Epidermal melanocyte (primary cell): ENCODE measurements at regions not wholly inside any gene's neighbourhood (a gene's known extent, or its start where the extent isn't known, plus 50 kb on each side); places are given as distances from the start of the nearest gene placed in this dataset.
"Not testable (repeated sequence)": the region's sequence is repeated elsewhere in the genome, so short reads cannot be mapped to it uniquely, and the experiment has no call there.

ENCODE experiments used
- DNase-seq: peaks from one replicate; pipeline ENCODE4 v3.0.0; 2011; ENCODE audit warnings: low spot score; ENCODE audit not compliant: insufficient read length

DNA sequence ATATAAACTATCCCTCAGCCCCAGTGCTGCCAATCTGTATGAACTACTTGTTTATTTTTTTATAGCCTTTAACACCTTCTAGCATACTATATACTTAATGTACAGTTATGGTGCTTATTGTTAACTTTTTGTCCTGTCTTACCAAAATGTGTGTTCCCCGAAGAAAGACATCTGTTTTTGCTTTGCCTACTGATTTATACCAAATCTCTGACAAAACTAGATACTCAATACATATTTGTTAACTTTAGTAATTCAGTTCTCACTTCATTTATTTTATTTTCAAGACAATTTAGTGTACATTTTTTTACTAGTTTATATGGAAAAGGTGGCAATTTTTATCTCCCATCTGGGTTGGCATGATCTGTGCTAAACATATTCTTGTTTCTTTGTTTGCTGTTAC, 824.3 kb upstream of the ATXN8OS start:
- no peak for DNase-seq

DNA sequence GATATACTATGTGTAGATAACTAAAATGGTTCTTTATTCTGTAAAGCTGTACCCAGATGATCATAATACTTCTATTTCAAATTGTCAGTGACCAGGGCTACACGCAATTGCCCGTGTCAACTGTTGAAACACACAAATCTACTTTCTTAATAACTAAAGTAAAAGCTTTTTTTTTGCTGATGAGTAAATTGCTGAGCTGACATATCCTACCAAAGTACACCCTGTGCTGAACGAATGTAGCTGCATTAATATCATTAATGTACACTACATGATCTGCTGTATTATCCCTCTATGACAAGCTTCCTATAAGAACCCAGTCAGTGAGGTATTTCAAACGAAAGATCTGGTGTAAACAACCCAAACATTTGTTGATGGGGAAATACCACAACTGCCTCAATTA, 827.2 kb upstream of the ATXN8OS start:
- no peak for DNase-seq

DNA sequence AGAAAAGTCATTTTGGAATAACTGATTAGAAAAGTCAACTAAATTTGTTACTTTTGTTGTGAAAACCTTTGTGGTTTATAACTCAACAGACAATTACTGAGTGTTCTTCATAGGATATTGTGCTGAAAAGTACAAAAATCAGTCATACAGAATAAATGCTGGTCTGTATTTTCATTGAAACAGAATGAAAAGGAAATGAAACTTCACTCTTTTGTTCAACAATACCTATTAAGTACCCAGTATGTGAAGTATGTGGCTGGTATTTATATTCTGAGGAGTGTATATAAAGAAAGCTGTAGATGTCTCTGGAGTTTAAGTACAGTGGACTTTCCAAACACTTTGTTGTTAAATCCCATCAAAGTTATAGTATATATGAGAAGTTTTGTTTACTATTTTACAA, 828.4 kb upstream of the ATXN8OS start:
- DNase-seq = no peak

DNA sequence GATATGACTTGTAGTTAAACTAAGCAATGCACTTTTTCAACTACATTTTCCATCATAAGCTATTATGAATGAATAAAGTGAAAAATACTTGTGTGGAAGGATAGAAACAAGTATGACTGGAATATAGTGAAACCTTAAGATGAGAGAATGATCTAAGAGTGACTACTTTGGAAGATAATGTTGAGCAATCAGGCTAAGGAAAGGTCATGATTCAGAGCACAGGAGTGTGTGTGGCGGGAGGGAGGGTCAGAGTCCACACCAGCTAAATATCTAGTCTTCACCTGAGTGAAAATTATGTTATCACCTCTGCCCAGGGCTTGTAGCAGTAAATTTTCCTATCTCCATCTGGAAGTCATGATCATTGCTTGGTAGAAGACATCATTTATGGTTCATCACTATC, 833.4 kb upstream of the ATXN8OS start:
- DNase-seq = no peak

DNA sequence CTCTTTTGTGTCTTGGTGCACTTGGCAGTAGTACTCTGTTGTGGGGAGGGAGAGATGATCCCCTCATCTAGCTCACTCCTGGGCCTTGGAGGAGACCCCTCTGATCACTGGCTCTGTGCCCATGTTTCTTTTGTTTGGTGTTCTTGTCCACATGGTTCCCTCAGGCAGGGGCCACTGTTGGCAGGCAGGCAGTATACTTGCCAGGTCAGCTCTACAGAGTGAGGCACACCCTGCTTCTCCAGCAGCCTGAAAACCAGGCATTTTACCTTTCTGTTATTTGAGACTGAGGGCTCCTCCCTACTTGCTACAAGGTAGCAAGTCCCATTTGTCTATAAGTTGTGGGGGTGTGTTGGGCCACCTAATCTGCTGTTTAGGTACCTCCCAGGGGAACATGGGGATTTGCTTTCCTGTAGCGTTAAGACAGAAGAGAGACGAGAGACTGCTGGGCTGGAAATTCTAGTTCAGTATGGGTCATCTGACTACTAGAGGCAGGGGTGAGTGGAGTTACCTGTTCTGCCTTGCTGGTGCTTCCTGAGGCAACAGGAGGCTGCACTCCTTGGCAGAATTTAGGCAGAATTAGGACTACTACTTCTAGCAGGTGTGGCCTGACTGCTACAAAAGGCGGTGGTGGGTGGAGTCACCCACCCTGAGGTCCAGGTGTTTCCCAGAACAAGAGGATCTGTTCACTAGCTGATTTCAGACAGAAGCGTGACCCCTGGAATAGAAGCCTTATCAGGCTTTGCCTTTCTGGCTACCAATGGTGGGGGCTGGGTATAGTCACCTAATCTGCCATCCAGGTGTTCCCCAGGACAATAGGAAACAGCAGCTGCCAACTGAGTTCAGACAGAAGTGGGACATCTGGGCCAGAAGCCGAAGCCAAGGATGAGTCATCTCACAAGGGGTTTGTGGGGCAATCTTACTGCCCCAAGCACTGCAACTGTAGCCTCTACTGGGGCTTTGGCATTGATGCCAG, 843.0 kb upstream of the ATXN8OS start:
- no peak for DNase-seq

DNA sequence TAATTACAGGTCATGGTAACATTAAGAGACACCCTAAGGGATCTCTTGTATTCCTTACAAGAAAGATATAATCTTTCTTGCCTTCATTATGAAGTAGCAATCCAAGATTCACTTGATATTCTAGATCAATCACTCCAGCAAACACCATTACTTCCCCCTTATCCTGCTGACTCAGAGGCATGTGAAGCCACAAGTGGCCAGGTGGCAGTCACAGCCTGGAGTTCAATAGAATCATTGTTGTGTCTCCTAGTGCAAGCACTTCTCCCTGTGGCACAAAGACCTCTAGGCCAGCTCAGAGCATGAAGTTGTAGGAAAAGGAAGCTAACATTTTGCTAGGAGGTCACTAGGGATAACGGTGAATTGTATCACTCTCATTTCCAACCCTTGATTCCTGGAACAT, 864.3 kb upstream of the ATXN8OS start:
- DNase-seq = no peak

DNA sequence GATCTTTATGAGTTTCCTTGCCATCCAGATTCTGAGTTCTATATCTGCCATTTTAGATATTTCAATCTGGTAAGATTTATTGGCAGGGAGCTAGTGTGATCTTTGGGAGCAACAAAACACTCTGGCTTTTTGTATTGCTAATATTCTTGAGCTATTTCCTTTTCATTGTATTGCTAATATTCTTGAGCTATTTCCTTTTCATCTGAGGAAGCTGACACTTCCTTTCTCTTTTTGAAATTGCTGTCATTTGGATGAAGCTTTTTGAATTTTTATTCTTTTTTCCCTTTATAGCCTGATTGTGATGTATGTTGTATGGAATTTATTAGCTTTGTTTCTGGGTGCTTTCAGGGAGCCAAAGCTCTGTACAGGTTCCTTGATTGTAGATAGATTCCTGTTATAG, 873.5 kb upstream of the ATXN8OS start:
- no peak for DNase-seq

DNA sequence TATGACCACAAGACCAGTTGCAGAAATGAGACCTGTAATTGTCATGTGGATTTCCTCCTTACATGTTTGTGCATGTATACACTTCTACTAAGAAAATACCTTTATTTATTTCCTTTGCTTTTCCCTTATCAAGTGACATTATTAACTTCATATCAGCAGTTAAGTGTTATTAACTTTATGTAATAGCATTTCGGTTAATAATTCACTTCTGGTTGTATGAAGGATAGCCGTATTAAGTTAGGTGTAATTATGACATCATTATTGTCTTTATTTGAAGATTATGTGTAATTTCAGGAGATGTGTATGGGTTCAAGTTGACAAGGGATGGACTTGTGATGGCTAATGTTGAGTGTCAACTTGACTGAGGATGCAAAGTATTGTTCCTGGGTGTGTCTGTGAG, 881.2 kb upstream of the ATXN8OS start:
- DNase-seq = no peak

DNA sequence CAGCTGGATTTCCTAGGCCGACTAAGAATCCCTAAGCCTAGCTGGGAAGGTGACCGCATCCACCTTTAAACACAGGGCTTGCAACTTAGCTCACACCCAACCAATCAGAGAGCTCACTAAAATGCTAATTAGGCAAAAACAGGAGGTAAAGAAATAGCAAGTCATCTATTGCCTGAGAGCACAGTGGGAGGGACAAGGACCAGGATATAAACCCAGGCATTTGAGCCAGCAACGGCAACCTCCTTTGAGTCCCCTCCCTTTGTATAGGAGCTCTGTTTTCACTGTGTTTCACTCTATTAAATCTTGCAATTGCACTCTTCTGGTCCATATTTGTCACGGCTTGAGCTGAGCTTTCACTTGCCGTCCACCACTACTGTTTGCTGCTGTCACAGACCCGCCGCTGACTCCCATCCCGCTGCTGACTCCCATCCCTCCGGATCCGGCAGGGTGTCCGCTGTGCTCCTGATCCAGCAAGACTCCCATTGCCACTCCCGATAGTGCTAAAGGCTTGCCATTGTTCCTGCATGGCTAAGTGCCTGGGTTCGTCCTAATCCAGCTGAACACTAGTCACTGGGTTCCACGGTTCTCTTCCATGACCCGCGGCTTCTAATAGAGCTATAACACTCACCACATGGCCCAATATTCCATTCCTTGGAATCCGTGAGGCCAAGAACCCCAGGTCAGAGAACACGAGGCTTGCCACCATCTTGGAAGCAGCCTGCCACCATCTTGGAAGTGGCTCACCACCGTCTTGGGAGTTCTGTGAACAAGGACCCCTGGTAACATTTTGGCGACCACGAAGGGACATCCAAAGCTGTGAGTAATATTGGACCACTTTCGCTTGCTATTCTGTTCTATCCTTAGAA, 885.8 kb upstream of the ATXN8OS start:
- not testable (repeated sequence) for DNase-seq

DNA sequence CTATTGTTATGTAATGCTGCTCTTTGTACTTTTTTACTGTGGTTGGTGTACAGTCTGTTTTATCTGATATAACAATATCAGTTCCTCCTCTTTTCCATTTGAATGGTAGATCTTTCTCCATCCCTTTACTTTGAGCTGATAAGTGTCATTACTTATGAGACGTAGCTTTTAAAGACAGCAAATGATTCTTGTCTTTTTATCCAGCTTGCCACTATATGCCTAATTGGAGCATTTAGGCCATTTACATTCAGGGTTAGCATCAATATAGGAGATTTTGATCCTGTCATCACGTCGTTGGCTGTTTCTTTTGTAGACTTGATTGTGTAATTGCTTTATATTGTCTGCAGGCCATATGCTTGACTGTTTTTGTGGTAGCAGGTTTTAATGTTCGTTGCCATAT, 894.2 kb upstream of the ATXN8OS start:
- no peak for DNase-seq

DNA sequence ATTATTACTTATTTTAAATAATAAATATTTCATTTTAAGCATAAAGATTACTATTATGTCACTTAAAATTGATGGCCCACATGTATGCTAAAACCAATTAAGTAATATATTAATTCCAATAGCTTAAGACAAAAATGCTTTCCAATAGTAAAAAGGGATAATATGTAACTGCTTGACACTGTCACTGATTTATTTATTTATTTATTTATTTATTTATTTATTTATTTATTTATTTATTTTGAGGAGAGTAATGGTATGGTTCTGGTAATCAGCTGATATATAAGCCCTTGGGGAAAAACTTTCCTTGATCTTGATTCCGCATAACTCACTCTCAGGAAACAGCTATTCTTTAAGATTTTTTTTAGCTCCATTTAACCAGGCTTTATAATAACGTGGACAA, 903.0 kb upstream of the ATXN8OS start:
- DNase-seq = no peak

DNA sequence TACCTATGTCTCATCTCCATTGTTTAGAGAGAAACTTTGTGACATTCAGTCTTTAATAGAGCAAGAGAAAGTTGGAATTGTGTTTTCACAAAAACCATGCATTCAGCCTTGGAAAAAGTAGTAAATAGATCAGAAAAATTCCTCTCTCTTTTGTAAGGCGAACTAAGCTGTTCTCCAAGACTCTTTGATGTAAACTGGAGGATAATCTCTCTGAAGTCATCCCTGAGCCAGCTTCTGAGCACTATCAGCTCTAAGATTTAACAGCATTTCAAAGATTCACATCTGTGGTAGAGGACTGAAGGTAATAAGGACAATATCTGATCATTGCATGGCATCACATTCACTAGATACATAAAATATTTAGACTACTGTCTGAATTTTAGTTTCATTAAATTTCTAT, 904.6 kb upstream of the ATXN8OS start:
- no peak for DNase-seq

DNA sequence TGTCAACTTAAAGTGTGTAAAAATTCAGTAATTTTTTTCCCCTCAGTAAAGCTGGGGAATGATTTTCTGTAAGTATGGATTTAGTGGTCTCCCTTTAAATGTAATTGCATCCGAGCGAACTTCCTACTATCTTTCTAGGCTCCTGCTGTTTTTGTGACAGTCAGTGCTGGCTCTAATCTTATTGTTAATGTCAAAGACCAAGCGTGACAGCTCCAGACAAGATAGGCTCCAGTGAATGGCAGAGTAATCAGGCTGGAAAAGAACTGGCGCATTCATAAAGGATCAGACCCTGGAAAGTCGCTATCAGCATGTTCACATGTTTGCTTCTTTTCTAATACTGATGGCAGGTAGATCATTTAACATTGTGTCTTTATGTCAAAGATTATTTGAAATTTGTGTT, 908.0 kb upstream of the ATXN8OS start:
- DNase-seq = no peak

DNA sequence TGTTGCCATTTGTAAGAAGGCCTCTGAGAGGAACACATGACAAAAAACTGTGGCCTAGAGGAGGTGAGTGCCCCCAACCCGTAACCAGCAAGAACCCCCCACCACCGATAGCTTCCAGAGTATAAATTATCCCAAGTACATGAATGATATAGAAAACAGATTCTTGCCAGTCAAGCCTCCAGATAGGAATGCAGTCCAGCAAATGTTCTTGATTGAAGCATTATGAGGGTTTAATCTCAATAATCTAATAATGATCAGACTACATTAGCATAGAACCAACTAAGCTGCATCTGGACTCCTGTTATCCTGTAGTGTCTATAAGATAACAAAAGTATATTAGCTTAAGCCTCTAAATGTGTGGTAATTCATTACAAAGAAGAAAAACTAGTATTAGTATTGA, 908.9 kb upstream of the ATXN8OS start:
- no peak for DNase-seq

DNA sequence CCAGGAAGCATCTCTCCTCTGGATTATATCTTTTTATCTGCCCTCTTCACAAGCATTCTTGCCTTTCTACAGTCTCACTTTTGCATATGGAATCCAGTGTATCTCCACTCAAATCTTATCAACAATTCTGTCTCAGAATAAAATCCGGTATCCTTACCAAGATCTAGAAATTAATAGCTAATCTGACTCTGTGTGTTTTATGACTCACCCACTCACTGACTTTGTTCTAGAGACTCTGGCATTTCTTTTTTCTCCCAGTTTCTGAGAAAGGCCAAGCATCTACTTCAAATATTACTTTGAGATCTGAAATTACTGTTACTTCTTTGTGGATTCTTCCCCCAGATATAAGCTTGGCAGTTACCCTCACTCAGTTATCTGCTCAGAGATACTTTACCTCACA, 913.5 kb upstream of the ATXN8OS start:
- DNase-seq = no peak

DNA sequence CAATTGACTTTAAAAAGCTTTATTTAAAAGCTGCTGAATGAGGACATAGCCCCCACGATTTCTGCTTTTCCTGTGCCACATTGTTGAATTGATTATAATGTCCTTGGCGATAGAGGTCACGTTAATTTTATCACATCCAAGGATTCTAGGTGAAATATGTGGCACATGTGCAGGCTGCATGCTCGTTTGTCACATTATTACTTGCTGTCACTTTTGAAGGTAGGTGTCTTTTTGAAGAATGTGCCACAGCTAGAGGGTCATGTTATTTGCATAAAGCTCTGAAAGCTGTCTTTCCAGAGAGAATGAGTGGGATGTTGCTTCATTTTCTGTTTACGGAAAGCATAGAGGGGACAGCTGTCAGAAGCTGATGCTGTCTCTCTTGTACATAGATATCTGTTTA, 927.6 kb upstream of the ATXN8OS start:
- no peak for DNase-seq

DNA sequence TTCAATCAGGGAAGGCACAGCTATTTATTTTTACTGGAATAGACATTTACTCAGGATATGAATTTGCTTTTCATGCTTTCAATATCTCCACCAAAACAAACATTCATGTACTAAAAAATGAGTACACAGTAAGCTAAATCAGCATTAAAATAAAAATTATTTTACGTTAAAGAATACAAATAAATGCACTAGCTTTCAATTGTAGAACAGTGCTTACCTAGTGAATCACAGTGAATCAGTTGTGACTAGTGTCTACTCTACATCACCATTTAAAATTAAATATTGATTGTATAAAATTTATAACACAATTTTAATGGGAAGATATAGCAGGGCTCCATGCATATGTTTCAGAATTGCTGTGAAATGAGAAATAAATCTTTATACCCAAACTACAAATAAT, 929.6 kb upstream of the ATXN8OS start:
- no peak for DNase-seq

DNA sequence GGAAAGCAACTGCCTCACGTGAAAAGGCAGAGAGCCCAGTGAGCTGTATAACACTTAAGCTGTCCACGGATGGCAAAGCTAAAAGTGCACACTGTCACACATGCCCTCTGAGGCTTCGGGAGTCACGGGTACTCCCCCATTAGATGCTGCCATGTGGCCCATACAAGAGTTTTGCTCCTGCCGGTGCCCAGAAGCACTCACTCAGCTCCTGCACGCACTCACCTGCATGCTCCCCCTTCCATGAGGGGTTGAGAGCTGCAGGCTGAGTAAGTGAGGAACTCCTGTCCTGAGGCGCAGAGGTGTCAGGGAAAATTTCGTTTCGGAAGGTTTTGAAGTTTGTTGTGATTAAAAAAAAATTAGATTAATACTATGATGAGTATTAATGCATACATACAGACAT, 939.2 kb upstream of the ATXN8OS start:
- no peak for DNase-seq

DNA sequence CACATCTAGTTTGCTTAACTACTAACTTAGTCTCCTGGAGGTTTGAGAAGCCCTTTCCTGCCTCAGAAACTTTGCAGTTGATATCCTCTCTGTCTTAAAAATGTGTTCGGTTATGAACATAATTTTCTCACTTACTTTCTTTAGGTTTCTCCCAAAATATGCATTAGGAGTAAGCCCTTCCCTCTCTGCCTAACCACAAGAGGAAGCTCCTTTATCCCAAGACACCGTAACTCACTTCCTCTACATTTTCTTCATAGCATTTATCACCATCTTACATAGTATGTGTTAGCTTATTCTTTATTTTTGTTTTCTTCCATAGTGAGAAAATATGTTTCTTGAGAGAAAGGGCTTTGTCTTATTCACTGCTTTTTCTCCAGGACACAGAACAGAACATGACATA, 952.5 kb upstream of the ATXN8OS start:
- DNase-seq = no peak

DNA sequence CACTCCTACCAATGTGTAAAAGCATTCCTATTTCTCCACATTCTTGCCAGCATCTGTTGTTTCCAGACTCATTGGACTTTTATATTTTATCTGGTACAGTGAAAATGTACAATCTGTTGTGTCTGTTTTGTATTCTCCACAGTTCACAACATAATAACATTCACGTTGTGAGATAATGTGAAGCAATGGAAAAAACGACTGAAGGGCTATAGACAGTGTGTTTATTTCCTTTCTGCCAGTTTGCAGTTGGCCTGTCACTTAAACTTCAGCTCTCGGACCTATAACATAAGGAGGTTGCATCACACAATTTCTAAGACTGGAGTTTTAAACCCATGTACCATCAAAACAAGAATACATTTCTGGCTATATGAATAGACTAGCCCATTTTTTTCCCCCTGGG, 965.5 kb upstream of the ATXN8OS start:
- no peak for DNase-seq

DNA sequence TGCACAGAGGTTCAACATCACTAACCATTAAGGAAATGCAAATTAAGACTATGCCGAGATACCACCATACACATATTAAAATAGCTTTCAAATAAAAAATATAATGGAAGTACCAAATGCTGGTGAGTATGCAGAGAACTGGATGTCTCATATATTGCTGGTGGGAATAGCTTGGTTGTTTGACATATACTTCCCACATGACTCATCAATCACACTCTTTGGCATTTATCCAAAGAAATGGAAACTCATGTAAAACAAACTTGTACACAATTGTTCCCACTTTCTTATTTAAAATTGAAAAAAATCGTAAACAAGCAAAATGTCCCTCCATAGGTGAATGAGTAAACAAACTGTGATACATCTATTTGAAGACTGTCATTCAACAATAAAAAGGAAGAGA, 982.6 kb upstream of the ATXN8OS start:
- no peak for DNase-seq

DNA sequence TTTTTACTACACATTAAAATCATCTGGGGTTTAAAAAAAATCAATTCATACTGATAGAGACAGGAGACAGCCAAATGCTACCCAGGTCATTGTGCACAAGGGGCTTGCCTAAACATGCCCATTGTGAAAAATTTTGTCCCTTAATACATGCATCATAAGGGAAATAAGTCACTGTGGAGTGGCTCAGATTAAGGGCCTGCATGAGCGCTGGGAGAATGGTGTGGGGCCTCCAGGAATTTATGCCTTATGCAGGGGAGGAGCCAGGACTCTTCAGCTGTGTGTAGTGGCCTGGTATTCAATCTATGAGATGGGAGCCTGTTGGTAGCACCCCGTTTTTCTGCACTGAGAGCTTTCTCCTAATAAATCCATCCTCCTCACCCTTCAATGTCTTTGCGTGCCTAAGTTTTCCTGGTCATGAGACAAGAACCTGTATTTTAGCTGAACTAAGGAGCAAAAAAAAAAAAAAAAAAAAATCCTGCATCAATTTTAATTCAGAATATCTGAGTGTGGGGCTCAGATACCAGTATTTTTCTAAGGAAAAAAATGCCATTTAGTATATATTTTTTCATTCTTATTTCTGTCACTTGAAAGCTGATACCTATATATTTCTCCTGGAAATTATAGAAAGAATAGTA, 997.6 kb upstream of the ATXN8OS start:
- DNase-seq = no peak
